ENCODE measurements at regions not wholly inside any gene's neighbourhood (a gene's known extent, or its start where the extent isn't known, plus 50 kb on each side); places are given as distances from the start of the nearest gene placed in this dataset.

- TF ChIP-seq CTCF (IDR thresholded peaks at IDR 0.05; ENCODE audit: extremely low read depth in 1 of 2, insufficient read depth in 1 of 2, low read depth in 1 of 2, low read length in 2 of 2) (no peak), MYC (IDR thresholded peaks at IDR 0.05; ENCODE audit: low read depth, low read length) (no peak), POLR2AphosphoS5 (IDR thresholded peaks at IDR 0.05; ENCODE audit: insufficient read depth, low read depth, low read length) (no peak), POLR2A (IDR thresholded peaks at IDR 0.05; ENCODE audit: low read depth, low read length) (no peak), EZH2 (IDR thresholded peaks at IDR 0.05; ENCODE audit: borderline replicate concordance, low read depth, low read length, severe bottlenecking) (no peak), MAX (IDR thresholded peaks at IDR 0.05; ENCODE audit: insufficient read depth, insufficient read length) (no peak), JUN (IDR thresholded peaks at IDR 0.05; ENCODE audit: borderline replicate concordance, insufficient read depth, insufficient read length, low read depth) (no peak), GATA2 (IDR thresholded peaks at IDR 0.05; ENCODE audit: insufficient read depth, insufficient read length, low read depth, low read length) (no peak)
These were observed 155.4 kb downstream of the TLR5 start for GRCh38 chr1:222987674-222988076.
